NCI-H2196 (cell line): ENCODE measurements at regions not wholly inside any gene's neighbourhood (a gene's known extent, or its start where the extent isn't known, plus 50 kb on each side); places are given as distances from the start of the nearest gene placed in this dataset.
"Not testable (repeated sequence)": the region's sequence is repeated elsewhere in the genome, so short reads cannot be mapped to it uniquely, and the experiment has no call there.

ENCODE experiments used
- DNase-seq: peaks from one replicate; lab custom pipeline; 2025; ENCODE audit not compliant: unreplicated experiment; lab: John Stamatoyannopoulos, UW

DNA sequence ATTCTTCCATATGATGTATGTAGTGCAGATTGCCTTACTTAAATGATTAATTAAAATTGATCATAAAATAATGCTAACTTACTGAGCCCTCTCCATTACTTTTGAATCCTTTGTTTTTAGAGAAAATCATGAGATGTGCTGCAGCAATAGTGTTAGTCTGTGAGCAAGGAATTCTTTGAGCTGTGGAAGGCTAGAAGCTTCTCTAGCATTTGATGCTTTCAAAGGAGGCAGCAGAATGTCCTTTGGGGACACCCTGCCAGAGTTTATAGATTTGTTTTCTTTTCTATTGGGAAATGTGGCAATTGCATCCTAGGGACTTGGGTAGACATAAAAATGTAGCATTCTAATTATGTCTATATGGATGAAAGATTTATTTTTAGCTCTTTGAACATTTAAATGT, 284.1 kb upstream of the SMIM30 start:
- no peak for DNase-seq

GRCh38 chr7:113402005-113402404, 283.7 kb upstream of the SMIM30 start:
- DNase-seq: no peak

DNA sequence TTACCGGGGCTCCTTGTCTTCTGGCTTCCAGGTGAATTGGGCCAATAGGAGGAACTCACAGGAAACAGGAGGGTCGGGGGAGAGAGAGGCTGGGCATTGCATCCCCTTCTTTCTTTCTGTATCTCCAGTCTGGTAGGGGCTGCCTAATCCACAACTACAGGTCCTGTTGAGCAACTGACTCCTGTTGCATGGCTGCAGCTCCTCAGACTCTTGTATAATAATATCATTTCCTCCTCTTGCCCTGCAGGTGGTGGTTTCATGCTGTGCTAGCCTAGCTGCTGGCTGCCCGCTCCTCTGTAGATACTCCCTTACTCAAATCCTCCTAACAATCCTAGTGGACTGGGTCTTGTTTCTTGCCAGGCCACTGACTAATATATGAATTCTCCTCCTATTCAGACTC, 276.5 kb upstream of the SMIM30 start:
- DNase-seq: no peak

DNA sequence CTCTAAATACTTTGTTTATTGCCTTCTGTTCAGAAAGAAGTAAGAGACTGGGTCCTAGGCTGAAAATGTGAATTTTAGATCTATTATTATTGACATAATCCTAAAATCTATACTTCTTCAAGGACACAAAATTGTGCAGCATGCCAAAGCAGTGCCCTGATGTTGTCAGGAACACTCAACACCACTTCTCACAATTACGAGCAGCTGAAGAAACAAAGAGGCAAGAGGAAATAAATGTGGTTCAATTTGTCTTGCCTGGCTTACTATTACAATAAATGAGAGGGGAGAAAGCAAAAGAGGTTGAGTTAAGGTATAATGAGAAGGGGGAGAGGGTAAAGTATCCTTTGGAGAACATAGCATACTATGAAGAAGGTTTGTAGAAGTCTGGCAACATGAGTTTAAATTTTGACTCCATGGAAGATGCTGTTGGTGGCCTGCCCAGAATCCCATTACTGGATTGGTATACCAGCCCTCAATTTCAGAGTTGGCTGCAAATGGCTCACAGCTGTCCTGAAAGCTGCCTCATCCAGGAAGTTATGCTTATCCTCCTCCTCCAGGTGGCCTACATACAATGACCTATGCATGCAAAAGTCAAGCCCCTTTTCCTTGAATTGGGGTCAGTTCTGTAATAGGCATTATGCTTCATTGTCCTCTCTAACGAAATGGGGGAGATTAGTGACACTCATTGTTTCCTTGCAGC, 274.6 kb upstream of the SMIM30 start:
- no peak for DNase-seq

GRCh38 chr7:113392421-113392820, 274.1 kb upstream of the SMIM30 start:
- DNase-seq: no peak

DNA sequence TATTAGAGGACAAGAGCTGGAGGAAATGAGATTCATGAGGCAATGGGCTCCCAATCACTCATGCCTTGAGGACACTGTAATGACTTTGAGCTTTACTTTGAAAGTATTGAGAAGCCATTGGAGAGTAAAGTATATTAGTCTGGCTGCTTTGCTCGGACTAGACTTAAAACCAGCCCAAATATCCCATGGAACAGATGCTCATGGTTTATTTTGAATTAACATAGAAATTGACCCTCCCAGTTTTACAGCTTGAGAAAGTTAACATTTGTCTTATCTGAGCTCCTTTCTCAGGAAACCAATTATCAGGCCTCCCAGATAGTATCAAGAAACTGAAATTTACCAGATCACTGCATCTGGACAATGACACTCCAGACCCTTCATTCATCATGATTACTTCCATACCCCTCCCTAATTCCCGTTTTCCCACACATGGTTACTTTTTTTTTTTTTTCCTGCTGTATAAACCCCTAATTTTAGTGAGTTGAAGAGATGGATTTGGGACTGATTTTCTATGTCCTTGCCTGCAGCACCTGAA, 270.8 kb upstream of the SMIM30 start:
- DNase-seq: no peak

GRCh38 chr7:113383638-113384037, 265.3 kb upstream of the SMIM30 start:
- DNase-seq: no peak

DNA sequence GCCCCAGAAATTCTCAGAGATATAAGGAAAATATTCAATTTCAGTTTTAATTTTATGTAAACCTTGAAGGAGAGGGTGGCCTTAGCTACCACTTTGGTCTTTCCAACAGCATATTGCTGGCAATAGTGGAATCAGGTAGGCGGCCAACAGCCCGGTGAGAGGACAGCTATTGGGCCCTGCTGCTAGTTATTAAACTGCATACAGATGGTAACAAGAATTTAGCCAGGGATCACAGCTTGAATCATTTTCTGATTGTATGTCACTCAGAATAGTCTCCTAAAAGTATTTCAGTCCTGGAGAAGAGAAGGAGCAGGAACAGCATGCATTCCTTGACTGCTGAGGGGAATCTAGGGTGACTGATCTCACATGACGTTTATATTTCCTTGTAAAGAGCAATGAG, 261.4 kb upstream of the SMIM30 start:
- DNase-seq: no peak

GRCh38 chr7:113374955-113375354, 256.6 kb upstream of the SMIM30 start:
- DNase-seq: no peak

- no peak for DNase-seq
Measured at GRCh38 chr7:113373863-113374262, 255.5 kb upstream of the SMIM30 start.

DNA sequence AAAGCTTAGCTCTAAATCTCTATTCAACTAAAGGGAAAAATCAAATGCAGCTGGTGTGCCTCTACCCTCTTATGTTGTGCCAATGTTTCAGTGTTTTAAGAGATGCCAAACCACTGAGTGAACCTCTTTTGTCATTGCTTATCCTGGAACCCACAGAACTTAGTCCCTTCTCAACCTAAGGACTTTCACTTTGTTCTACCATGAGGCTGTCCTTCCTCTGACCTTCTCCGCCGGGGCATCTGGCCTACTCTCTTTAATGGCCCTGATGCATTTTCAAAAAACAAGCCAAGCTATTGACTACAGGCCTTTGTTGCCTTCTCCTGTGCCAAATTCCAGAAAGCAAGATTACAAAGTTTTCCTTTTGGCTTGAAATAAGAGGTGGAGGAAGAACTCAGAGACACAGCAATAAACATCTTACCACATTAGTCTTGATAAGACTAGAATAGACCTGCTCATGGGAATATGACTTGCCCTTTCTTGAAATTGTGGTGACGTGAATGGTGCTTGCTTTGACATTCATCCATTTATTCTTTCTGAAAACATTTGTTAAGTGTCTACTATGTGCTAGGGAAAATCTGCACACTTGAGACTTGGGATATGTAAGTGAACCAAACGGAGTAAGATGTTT, 253.2 kb upstream of the SMIM30 start:
- DNase-seq: no peak

DNA sequence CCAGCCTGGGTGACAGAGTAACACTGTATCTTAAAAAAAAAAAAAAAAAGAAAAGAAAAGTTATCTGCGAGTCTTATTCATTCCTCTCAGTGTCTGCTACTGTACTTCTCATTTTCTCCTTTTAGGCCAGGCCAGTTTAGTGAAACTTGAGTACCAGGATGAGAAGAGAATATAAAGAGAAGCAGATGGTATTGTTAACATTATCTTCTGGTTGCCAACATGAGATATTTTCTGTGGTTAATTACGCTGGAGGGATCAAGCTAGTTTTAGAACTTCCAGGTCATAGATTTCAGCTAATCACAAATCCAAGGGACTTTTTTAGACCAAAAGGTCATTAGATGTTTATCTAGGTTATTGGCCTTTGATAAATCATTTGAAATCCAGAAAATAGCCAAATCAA, 252.6 kb upstream of the SMIM30 start:
- DNase-seq: no peak

DNA sequence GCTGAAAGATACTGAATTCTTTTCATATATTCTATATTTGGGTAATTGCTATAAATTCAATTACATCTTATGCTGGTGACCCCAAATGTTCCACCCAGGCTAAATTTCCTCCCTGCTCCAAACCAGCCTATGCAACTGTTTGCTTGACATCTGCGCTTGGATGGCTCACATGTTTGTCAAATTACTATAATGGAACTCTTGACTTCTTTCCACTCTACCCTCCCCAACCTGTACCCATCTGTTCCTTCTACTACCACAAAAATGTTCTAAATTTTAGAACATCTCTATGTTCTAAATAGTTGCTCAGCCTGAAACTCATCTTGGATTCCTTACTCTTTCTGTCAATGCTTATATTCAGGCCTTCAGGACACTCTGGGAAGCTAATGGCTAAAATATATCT, 249.9 kb upstream of the SMIM30 start:
- no peak for DNase-seq

DNA sequence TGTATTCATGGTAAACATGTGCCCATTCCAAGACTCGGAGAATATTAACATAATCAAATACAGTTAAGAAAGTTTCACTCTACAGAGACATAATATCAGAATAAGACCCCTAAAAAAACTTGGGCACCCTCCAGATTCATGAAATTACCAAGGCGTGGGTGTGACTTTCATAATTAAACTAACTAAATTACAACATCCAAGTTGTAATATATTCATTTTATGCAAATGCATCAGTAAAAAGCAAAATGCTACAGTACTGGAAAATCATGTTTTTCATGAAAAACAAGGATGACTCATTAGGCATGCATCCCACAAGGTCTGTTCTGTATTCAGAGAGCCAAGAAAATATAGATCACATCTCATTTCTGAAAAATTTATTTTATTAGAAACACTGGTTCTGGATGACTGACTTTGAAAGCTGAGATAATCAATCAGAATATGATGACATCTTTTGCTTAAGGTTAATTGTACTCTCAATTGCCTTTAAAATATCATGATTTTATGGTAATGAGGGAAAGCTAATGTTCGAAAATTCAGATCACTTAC, 248.8 kb upstream of the SMIM30 start:
- no peak for DNase-seq

DNA sequence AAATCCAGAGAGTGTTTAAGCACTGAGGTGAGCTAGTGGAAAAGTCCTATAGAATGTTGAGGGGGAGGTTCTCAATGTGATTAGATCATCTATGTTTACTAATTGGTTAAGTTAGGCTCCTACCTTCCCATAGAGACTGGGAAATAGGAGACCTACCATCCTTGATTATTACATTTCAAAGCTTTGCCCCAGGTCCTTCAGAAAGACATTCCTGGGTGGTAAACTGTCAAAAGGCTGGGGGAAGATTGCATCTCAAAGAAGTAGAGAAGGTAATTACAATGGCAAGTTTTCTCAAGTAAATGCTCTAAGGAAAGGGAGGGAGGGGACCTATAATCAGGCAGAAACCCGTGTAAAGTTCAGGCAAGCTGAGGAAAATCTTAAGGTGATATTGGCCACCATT, 247.8 kb upstream of the SMIM30 start:
- no peak for DNase-seq

DNA sequence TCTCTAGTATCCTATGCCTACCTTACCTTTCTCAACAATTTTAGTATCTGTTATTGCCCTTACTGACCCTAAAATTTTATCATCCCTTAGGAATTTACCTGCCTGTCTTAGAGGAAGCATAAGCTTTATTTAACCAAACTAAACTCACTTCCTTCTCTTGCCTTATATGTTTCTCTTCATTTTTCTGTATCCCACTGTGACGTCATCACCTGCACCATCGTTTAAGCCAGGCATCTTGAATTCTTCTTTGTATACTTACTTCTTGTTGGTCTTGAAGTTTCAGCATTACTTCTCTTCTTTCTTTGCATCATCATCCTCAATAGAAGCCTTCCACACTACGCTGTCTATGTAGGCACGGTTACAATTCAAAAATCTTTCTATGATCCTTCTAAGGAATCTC, 231.0 kb upstream of the SMIM30 start:
- no peak for DNase-seq

GRCh38 chr7:113339661-113340060, 221.3 kb upstream of the SMIM30 start:
- DNase-seq: no peak

DNA sequence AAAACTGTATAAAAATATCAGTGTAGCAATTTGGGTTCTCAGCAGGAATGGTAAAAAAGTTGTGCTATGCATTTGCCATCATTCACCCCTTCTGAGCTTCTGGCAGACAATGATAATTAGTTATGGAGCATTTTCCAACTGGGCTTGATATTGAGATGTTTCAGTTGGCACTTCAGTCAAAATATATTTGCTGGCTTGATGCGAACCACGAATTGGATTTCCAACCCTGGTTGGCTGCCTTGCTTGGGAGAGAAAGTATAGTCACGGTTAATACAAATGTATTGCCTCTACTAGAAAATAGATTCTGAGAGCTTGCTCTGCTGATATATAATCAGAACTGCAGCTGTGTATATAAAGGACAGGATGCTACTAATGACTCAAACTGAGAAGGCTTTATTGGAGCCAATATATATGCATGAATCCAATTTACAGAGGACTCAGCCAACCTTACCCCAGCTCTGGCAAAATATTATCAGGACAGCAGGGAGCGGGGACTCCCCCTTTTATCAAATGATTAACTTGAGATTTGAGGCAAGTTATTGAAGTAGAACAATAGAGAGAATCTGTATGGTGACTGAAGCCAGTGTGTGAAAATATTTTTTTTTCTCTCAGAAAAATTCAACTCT, 219.8 kb upstream of the SMIM30 start:
- DNase-seq: no peak

GRCh38 chr7:113336838-113337237, 218.5 kb upstream of the SMIM30 start:
- not testable (repeated sequence) for DNase-seq

- no peak for DNase-seq
Measured at GRCh38 chr7:113331155-113331898, 213.0 kb upstream of the SMIM30 start.

GRCh38 chr7:113321201-113321600, 202.8 kb upstream of the SMIM30 start:
- no peak for DNase-seq
